ENCODE measurements at regions not wholly inside any gene's neighbourhood (a gene's known extent, or its start where the extent isn't known, plus 50 kb on each side); places are given as distances from the start of the nearest gene placed in this dataset.

GRCh38 chr11:15490535-15490934, 375.8 kb downstream of the INSC start:
- DNase-seq: no peak

GRCh38 chr11:15493066-15493465, 378.3 kb downstream of the INSC start:
- no peak for DNase-seq

- no peak for DNase-seq
These were observed 379.3 kb downstream of the INSC start for GRCh38 chr11:15493921-15494620.

DNA sequence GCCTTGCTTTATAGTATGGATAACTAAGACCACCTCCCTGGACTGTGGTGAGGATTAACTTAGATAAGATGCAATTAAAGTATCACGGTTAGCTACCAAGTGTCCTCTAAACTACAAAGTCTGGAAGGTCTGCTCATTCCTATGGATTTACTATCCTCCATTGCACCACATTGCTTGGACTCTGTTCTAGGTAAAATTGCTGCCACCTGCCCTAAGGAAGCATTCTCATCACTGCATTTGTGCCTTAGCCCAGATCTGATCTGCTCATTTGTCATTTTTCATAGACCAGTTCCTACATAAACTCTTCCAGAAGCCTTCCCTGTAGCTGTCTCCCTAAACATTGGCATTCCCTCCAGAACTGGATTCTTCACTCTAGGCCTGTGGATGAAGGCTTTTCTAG, 380.0 kb downstream of the INSC start:
- no peak for DNase-seq

- no peak for DNase-seq
These were observed 380.7 kb downstream of the INSC start for GRCh38 chr11:15495462-15495861.

GRCh38 chr11:15497366-15497765, 382.6 kb downstream of the INSC start:
- no peak for DNase-seq

DNA sequence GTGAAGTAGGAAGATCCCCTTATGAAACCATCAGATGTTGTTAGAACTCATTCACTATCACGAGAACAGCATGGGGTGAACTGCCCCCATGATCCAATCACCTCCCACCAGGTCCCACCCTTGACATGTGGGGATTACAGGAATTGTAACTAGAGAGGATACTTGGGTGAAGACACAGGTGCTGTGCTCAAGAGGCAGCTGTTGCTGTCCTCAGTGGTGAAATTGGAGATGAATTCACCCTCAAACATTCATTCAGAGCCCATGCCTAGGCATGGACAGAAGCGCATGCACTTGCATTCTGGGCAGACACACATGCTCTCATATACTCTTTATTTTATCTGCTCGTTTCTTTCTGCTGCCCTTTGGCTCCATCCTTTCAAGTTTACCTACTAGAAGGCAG, 385.0 kb downstream of the INSC start:
- no peak for DNase-seq

- no peak for DNase-seq
These were observed 385.9 kb downstream of the INSC start for GRCh38 chr11:15500643-15501042.

DNA sequence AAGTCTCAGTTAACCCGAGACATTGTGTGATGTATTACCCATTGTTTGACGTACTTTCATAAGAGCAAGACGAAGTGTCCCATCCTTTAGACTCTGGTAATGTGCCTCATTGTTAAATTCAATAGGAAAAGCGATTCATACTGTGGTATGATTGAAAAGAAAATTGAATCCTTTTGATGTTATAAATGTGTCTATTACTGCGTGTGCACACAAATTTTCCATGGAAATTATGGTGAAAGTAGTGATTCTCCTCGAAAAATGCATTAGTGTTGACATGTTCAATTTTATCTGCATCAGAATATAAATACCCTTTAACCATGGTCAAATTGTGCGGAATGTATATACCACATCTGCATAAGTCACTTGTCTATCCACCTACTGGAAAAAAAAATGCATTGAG, 386.8 kb downstream of the INSC start:
- DNase-seq: no peak

DNA sequence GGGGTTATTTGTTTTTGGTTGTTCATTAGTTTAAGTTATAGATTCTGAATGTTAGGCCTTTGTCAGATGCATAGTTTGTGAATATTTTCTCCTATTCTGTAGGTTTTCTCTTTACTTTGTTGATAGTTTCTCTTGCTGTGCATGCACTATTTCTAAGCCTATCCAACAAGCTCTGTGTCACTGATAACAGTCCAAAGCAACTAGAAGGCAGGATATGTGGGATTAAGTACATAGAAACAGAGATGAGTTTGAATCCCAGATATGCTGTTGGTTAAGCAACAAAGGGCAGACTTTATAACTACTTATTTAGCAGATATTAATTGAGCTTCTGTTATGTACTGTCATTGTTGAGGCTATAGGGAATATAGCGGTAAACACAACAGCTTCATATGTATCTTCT, 390.4 kb downstream of the INSC start:
- DNase-seq: no peak

GRCh38 chr11:15507592-15507991, 392.9 kb downstream of the INSC start:
- no peak for DNase-seq

DNA sequence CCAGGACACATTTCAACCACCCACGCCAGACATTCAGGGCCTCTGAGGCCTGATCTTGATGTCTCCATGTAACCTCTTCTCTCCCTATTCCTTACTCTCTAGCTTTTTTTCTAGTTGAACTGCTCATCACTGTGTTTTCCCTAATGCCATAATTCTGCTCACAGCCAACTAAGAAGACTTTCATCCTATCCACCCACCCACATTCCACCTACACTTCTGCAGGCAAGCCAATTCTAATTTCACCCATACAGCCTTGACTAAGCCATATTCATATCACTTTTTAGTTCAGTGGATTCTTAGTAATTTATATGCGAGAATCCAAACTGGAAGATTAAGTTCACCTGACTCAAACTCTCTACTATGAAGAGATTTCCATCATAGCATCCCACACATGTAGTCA, 394.4 kb downstream of the INSC start:
- no peak for DNase-seq

GRCh38 chr11:15519124-15519791, 404.5 kb downstream of the INSC start:
- DNase-seq: no peak

GRCh38 chr11:15519911-15520310, 405.2 kb downstream of the INSC start:
- no peak for DNase-seq

- DNase-seq: no peak
These were observed 408.8 kb downstream of the INSC start for GRCh38 chr11:15523543-15523942.

- no peak for DNase-seq
These were observed 410.9 kb downstream of the INSC start for GRCh38 chr11:15525582-15525981.

- no peak for DNase-seq
These were observed 411.3 kb downstream of the INSC start for GRCh38 chr11:15526032-15526431.

DNA sequence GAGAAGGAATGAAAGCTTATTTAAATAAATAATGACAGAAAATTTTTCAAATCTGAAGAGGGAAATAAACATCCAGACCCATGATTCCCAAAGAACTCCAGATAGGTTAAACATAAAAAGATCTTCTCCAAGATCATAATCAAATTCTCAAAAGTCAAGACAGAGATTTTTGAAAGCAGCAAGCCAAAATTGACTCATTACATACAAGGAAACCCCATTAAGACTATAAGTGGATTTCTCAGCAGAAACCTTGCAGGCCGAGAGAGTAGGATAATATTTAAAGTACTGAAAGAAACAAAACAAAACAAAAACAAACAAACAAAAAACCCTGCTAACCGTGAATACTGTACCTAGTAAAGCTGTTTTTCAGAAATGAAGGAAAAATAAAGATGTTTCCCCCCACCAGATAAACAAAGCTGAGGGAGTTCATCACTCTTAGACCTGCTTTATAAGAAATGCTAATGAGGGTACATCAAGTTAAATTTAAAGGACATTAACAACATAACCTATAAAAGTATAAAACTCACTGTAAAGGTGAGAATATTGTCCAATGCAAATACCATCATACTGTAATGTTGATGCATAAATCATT, 412.2 kb downstream of the INSC start:
- no peak for DNase-seq

DNA sequence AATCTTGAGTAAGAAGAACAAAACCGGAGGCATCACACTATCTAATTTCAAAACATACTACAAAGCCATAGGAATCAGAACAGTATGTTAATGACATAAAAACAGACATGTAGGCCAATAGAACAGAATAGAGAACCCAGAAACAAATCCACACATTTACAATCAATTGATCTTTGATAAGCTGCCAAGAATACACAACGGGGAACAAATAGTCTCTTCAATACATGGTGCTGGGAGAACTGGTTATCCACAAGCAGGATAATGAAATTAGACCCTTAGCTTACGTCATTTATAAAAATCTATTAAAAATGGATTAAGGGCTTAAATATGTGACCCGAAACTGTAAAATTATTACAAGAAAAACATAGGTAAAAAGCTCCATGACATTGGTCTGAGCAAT, 417.7 kb downstream of the INSC start:
- no peak for DNase-seq

DNA sequence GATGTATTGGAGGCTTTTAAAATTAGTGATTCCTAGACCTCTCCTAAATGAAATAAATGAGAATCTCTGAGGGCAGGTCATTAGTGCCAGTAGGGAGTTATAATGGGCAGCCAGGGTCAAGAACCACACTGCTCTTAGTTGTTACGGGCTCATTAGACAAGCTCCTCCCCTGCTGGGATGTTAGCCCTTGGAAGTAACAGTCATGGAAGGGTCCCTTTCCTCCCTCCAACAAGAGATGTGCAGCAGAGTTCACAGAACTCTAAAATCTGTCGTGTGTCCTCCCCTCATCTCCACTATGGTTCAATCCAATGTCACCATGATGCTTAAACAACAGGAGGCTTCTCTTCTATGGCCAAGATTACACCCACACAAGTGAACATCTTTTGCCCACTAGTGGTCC, 419.5 kb downstream of the INSC start:
- DNase-seq: no peak

GRCh38 chr11:15535414-15535813, 420.7 kb downstream of the INSC start:
- DNase-seq: no peak

DNA sequence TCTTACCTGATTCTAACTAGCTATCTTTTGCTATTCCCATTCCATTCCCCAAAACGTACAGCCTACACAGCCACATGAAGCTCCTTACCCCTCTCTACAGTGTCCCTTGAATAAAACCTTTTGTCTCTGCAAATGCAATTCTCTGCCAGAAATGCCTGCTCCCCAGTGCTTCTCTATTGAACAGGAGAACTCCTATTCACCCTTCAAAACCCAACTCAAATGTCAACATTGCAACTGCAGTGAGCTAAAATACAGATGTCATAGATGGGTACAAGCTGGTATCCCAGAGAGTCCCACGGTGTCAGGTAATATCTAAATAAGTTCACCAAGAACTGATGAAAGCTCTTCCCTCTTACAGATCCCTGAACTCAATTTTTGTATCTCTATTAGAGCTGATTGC, 421.7 kb downstream of the INSC start:
- no peak for DNase-seq

DNA sequence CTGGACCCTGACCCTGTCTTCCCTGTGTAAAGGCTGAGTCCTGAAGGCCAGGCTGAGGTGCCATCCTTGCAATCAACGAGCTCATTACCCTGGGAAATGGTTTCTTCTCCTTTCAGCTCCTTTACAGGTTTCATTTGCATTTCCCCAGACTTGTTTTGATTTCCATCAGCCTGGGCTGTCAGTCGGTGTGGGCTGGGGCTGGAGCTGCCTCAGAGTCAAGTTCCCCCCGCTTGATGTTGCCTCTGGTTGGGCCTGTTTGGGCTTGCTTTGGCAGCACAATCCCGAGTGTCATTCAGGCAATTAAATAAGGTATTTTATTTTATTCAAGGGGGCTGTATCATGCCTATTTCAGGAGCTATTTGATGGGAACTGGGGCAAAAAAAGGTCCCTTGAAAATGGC, 424.9 kb downstream of the INSC start:
- no peak for DNase-seq

DNA sequence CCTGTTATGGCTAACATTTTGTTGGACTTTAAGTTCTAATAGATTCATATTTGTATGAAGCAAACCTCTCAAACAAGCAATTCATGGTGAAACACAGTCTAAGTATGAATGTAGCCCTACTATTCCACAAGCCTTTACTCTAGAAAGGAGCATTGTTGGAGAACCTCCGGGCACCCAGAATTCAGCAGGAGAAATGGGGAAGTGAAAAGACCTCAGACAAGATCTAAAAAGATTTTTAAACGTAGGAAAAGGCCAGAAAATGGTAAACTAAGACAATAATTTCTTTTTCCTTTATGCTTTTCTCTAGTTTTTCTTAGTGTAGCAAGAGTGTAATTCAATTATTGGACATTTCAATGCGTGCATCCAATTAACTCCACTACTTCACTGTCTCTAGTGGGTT, 426.4 kb downstream of the INSC start:
- DNase-seq: no peak

GRCh38 chr11:15544353-15544752, 429.6 kb downstream of the INSC start:
- DNase-seq: no peak

All from NCI-H1436 (cell line).